KG1 (cell line): ENCODE measurements at regions not wholly inside any gene's neighbourhood (a gene's known extent, or its start where the extent isn't known, plus 50 kb on each side); places are given as distances from the start of the nearest gene placed in this dataset.

ENCODE experiments used
- DNase-seq: peaks from one replicate; lab custom pipeline; 2025; lab: John Stamatoyannopoulos, UW

DNA sequence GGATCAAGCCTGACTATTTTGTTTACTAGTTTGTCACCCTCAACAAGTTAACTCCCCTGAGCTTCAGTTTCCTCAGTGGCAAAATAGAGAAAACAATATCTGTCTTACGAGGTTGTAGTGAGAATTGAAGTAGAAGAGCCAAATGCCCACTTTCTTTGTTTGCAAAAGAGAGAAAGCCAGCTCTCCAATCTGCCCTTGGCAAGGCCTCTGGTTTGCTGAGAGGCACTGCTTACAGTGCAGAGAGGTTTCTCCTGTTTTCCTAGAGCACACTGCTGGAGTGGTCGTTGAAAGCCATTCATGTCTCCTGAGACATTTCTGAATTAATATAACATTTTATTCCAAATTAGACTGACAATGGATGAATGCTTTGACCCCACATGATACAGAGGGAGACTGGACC lies 260.5 kb upstream of the IGF1R start:
- DNase-seq = no peak

DNA sequence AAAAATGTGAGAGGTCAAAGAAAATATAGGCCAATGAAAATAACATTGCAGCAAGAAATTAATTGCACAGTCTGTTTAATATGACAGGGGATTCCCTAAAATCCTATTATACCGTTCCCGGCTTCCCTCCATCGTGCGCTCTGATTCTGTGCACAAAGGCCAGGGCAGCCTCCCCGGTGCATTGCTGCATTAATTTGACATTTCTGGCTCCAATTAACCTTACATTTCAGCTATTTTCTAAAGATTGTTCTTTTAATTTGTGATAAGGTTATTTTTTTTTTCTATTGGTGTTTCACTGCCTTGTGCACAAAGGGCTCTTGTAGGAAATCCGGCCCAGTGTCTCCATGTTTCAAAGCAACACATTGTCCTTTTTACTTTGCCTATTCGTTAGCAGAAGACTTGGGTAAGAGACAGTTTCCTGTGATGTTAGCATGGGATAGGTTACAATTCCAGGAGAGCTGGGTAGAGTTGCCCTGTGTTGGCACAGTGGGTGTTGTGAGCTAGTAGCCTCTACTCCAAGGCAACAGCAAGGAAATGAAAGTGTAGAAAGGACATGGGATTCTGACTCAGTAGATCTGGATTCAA lies 257.3 kb upstream of the IGF1R start:
- DNase-seq = no peak

GRCh38 chr15:98391568-98391967 lies 256.8 kb upstream of the IGF1R start:
- DNase-seq = no peak

GRCh38 chr15:98393471-98393870 lies 254.9 kb upstream of the IGF1R start:
- no peak for DNase-seq

GRCh38 chr15:98394546-98394945 lies 253.8 kb upstream of the IGF1R start:
- no peak for DNase-seq

GRCh38 chr15:98395974-98396610 lies 252.2 kb upstream of the IGF1R start:
- no peak for DNase-seq

- DNase-seq = no peak
These were observed 250.9 kb upstream of the IGF1R start for GRCh38 chr15:98397419-98397818.

DNA sequence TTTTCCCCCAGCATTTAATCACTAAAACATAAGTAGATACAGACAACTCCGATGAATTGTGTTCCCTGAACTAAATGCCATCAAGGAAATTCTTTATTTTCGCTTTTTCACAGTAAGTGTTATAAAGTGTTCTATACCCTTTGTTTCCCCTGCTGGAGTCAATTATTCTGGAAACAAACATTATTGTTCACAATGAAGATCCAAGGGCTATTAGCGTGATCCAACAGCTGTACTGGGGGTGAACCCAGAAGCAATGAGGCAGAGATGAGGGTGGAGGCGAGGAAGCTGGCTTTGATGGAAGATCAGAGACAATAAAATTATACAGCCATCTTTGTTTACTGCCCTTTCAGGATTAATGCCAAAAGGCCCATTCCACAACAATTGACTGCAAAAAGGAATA lies 250.3 kb upstream of the IGF1R start:
- no peak for DNase-seq

GRCh38 chr15:98398886-98399285 lies 249.5 kb upstream of the IGF1R start:
- DNase-seq = no peak

GRCh38 chr15:98400120-98400519 lies 248.2 kb upstream of the IGF1R start:
- no peak for DNase-seq

DNA sequence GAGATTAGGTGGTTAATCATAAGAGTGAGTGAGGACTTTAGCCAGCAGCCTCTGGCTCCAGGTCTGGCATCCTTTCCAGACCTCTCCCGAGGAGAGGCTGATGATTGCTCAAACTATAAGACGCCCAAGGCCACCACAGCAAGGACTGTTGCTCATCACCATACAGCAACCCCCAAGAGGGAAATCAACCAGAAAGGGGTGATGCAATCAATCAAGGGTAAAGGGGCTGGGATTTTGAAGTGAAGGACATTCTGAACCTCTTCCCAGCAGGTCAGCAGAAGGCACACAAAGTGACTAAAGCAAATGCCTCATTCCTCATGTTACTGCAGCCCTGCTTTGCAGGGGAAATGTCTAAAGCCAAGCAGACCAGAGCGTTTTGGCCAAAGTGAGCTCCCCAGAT lies 247.3 kb upstream of the IGF1R start:
- DNase-seq = no peak

GRCh38 chr15:98402486-98402885 lies 245.9 kb upstream of the IGF1R start:
- no peak for DNase-seq

DNA sequence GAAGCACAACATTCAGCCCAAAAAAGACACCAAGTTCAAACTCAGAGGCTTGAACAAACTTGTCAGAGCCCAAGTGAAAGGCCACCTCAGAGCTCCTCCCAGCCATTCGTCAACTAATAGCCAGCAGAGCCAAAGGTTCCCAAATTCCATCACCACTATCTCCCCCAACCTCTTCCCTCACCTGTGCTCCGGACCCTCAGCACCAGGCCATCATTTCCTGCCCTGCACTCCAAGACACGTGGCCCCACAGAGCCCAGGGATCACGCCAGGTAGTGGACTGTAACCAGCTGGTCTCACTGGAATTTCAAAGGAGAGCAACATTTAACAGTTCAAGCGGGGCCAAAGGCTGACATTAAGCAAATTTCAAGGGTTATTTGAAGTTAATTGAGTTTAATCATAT lies 245.2 kb upstream of the IGF1R start:
- no peak for DNase-seq

DNA sequence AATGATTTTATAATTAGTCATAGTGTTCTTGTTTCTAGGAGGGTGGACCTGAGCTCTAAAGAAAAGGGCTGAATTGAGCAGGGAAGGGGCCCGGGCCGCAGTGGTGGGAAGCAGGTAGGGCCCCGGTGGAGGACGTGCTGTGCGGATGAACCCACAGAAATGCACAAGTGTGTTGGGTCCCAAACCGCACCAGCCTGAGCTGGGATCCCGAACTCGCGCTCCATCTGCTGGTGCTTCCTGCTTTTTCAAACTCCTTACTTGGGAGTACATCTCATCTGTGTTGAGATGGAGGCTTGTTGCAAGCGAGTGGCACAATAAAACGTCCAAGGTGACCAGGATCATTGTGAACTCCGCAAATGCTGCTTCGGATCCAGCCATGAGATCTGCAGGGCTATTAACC lies 244.8 kb upstream of the IGF1R start:
- no peak for DNase-seq

DNA sequence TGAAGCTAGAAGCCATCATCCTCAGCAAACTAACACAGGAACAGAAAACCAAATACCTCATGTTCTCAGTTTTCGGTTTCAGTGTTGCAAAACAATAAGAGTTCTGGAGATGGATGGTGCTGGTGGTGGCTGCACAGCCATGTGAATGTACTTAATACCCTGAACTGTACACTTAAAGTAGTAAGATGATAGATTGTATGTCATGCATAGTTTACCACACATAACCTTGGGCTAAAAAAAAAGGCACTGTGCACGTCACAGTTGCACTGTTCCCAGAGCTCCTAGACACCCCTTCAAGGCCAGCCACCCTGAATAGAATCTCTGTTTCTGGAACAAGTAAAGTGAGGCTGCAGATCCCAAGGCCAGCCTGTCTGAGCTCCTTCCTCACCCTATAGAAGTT lies 243.3 kb upstream of the IGF1R start:
- DNase-seq = no peak

GRCh38 chr15:98408231-98408630 lies 240.1 kb upstream of the IGF1R start:
- no peak for DNase-seq

- DNase-seq = no peak
These were observed 238.0 kb upstream of the IGF1R start for GRCh38 chr15:98410328-98410727.

- DNase-seq = no peak
These were observed 235.5 kb upstream of the IGF1R start for GRCh38 chr15:98412852-98413251.

GRCh38 chr15:98413933-98414546 lies 234.3 kb upstream of the IGF1R start:
- DNase-seq = no peak

DNA sequence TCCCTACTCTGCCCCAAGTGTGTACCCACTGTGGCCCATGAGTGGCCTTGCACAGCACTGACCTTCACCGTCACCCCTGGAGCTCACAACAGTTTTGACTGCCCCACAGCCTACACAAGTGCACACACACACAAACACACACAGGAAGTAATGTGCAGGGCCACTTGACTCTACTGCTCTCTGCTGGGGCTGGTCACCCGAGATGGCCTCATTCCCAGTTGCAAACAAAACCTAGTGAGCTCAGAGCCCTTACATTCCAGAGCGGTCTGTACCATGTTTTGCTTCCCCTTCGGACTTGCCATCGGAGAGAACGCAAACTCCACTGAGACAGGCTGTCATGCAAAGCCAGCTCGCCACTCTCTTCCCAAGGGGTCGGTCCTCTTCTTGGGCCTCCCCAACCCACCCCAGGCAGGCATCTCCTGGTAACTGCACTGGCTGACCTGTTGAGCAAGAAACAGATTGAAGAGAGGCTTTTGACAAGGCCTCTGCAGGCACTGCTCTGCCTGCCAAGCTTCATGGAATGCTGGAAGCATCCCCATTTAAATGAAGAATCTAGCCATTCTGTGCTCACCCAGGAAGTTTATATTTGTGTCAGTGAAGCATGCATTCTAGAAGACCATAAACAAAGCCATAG lies 232.0 kb upstream of the IGF1R start:
- no peak for DNase-seq

- no peak for DNase-seq
These were observed 231.0 kb upstream of the IGF1R start for GRCh38 chr15:98417346-98417745.

DNA sequence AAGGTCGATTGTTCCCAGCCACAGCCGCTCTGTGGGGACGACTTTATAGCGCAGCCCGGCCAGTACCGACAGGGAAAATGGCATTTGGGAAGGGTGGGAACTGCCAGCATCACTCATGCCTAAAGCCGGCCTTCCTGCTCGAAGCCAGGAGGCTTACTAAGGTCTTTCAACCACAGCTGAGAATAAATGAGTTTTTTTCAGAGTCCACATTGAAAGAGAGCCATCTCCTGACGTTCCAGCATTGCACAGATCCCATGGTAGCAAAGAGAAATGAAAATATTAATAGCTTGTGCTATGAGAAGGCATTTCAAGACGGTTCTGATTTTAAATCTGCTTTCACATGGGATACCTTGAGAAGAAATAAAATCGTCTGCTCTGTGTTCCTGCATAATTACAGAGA lies 230.2 kb upstream of the IGF1R start:
- no peak for DNase-seq

DNA sequence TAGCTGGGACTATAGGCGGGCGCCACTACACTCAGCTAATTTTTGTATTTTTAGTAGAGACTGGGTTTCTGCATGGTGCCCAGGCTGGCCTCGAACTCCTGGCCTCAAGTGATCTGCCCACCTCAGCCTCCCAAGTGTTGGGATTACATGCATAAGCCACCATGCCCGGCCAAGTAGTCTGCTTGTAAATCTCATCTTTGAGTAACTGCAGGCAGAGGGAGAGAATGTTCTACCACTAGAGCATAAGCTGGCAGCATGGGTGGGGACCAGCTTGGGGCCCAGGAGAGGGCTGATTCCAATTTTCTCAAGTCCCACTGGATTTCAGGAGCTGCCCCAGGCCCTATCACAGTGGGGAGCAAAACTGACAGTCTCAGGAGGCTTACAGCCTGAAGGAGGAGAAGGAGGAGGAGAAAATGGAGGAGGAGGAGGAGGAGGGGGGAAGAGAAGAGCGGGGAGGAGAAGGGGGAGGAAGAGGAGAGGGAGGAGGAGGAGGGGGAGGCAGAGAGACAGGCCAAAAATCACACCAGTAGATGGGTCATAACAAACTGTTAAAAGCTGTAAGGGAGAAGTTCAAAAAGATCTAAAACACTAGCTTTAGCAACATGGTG lies 229.1 kb upstream of the IGF1R start:
- DNase-seq = no peak
